ENCODE measurements at regions not wholly inside any gene's neighbourhood (a gene's known extent, or its start where the extent isn't known, plus 50 kb on each side); places are given as distances from the start of the nearest gene placed in this dataset.

DNA sequence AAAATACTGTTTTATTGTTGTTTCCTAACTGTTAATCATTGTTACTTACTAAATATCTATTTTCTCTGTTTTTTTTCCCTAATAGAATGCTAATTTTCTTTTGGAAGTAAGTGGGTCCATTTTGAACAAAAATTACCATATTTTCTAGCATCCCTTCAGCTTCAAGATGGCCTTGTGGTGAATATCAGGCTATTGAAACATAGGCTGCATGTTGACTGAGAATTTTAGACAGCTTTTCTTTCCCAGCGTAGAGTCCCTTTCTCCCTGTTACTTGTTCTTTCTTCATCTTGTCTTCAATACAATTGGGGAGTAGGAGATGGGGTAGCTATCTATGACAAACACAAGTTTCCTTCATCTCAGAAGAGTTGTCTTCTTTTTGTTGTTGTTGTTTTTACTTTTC, 397.0 kb downstream of the DOK5 start:
- Histone ChIP-seq H3K27ac (no peak overlapping the region), H3K27me3 (ENCODE audit: insufficient read depth, low read depth) (peaks cover 1% of the 10 kb centered on the region; the same call in 1 of the 2 replicates), H3K9me3 (ENCODE audit: insufficient read depth, low read depth) (no peaks in the 10 kb centered on the region), H4K20me1 (ENCODE audit: insufficient read depth) (0 out of 2 replicates have a peak, but pooled peaks cover 3% of the 10 kb centered on the region), H3K4me2 (no peak overlapping the region), H3K36me3 (ENCODE audit: low read depth) (no peaks in the 10 kb centered on the region), H3K4me3 (no peak overlapping the region), H2AFZ (no peak overlapping the region), H3K79me2 (ENCODE audit: low read depth) (no peaks in the 10 kb centered on the region), H3K9me2 (ENCODE audit: insufficient read depth) (no peaks in the 10 kb centered on the region), H3K4me1 (replicated peaks; ENCODE audit: insufficient read depth) (no peaks in the 10 kb centered on the region), H3F3A (ENCODE audit: insufficient read depth, low read depth) (no peaks in the 10 kb centered on the region)
- ChIA-PET CTCF (no interaction called here), POLR2A (ENCODE audit: unreplicated experiment) (no interaction called here)
- no peak for DNase-seq
- TF ChIP-seq EZH2 (IDR thresholded peaks at IDR 0.05; ENCODE audit: low read depth) = no peak
- no TSS peak for BruUV-seq (replicated peaks)
- intact Hi-C loops (cut with micrococcal nuclease; ENCODE audit: unreplicated experiment) = no loop called here

DNA sequence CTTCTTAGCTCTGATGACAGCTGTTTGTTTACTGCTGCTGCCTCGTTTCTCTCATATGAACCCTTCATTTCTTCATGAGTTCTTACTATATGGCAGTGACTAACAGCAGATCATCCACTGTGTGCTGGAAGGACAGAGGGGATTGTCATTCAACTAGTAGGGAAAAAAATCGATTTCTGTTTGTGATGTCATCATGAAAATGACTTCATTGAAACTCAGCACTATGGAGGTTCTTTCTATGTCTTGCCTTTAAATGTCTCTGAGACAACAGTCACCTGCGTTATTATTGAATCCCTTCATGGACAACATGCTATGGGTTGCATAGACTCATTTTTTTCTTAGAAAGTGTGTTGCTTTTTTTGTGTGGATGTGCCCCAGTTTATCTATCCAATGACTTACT, 394.4 kb downstream of the DOK5 start:
- no peaks in the 10 kb centered on the region for H3K36me3 ChIP-seq (ENCODE audit: low read depth)
- no peaks in the 10 kb centered on the region for H3F3A ChIP-seq (ENCODE audit: insufficient read depth, low read depth)
- CTCF ChIA-PET = no interaction called here
- H4K20me1 ChIP-seq (ENCODE audit: insufficient read depth) = 0 out of 2 replicates have a peak, but pooled peaks cover 3% of the 10 kb centered on the region
- TF ChIP-seq, protein P1, sequence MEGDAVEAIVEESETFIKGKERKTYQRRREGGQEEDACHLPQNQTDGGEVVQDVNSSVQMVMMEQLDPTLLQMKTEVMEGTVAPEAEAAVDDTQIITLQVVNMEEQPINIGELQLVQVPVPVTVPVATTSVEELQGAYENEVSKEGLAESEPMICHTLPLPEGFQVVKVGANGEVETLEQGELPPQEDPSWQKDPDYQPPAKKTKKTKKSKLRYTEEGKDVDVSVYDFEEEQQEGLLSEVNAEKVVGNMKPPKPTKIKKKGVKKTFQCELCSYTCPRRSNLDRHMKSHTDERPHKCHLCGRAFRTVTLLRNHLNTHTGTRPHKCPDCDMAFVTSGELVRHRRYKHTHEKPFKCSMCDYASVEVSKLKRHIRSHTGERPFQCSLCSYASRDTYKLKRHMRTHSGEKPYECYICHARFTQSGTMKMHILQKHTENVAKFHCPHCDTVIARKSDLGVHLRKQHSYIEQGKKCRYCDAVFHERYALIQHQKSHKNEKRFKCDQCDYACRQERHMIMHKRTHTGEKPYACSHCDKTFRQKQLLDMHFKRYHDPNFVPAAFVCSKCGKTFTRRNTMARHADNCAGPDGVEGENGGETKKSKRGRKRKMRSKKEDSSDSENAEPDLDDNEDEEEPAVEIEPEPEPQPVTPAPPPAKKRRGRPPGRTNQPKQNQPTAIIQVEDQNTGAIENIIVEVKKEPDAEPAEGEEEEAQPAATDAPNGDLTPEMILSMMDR (conservative IDR thresholded peaks at IDR 0.05) = no peak
- no peak for TF ChIP-seq EZH2 (IDR thresholded peaks at IDR 0.05; ENCODE audit: low read depth)
- no peak overlapping the region for H3K27ac ChIP-seq
- no TSS peak for BruUV-seq (replicated peaks)
- H3K27me3 ChIP-seq (ENCODE audit: insufficient read depth, low read depth) = no peaks in the 10 kb centered on the region
- H2AFZ ChIP-seq = no peak overlapping the region
- H3K4me1 ChIP-seq (replicated peaks; ENCODE audit: insufficient read depth) = no peaks in the 10 kb centered on the region
- H3K79me2 ChIP-seq (ENCODE audit: low read depth) = no peaks in the 10 kb centered on the region
- H3K9me2 ChIP-seq (ENCODE audit: insufficient read depth) = no peaks in the 10 kb centered on the region
- DNase-seq = no peak
- no peaks in the 10 kb centered on the region for H3K9me3 ChIP-seq (ENCODE audit: insufficient read depth, low read depth)
- intact Hi-C loops (cut with micrococcal nuclease; ENCODE audit: unreplicated experiment) = no loop called here
- no peak overlapping the region for H3K4me2 ChIP-seq
- H3K4me3 ChIP-seq = no peak overlapping the region
- POLR2A ChIA-PET (ENCODE audit: unreplicated experiment) = no interaction called here

DNA sequence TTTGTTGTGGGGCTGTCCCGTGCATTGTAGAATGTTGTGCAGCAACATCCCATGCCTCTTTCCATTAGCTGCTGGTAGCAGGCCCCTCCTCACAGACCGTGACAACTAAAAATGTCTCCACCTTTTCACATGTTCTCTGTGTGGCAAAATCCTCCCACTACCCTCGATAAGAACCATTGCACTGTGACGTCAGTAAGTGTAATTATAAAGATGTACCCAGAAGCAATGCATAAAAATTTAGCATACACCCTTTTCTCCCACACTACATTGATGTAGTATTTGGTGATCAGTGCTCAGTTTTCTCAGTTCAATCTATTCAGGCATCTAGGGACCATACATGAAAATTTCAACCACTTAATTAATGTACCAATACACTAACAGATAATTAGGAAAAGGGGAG, 389.9 kb downstream of the DOK5 start:
- ChIA-PET POLR2A (ENCODE audit: unreplicated experiment) (no interaction called here), CTCF (no interaction called here)
- H2AFZ ChIP-seq = no peak overlapping the region
- H3K36me3 ChIP-seq (ENCODE audit: low read depth) = no peaks in the 10 kb centered on the region
- H4K20me1 ChIP-seq (ENCODE audit: insufficient read depth) = no peaks in the 10 kb centered on the region
- TF ChIP-seq, protein P1 (conservative IDR thresholded peaks at IDR 0.05) = no peak
- no peak for TF ChIP-seq EZH2 (IDR thresholded peaks at IDR 0.05; ENCODE audit: low read depth)
- H3K9me2 ChIP-seq (ENCODE audit: insufficient read depth) = no peaks in the 10 kb centered on the region
- H3K27ac ChIP-seq = no peak overlapping the region
- no peaks in the 10 kb centered on the region for H3K79me2 ChIP-seq (ENCODE audit: low read depth)
- H3F3A ChIP-seq (ENCODE audit: insufficient read depth, low read depth) = no peaks in the 10 kb centered on the region
- intact Hi-C loops (cut with micrococcal nuclease; ENCODE audit: unreplicated experiment) = no loop called here
- H3K4me1 ChIP-seq (replicated peaks; ENCODE audit: insufficient read depth) = no peaks in the 10 kb centered on the region
- H3K4me2 ChIP-seq = no peak overlapping the region
- 0 out of 2 replicates have a peak, but pooled peaks cover 8% of the 10 kb centered on the region for H3K27me3 ChIP-seq (ENCODE audit: insufficient read depth, low read depth)
- no peak for DNase-seq
- BruUV-seq (replicated peaks) = no TSS peak
- no peak overlapping the region for H3K4me3 ChIP-seq
- no peaks in the 10 kb centered on the region for H3K9me3 ChIP-seq (ENCODE audit: insufficient read depth, low read depth)

DNA sequence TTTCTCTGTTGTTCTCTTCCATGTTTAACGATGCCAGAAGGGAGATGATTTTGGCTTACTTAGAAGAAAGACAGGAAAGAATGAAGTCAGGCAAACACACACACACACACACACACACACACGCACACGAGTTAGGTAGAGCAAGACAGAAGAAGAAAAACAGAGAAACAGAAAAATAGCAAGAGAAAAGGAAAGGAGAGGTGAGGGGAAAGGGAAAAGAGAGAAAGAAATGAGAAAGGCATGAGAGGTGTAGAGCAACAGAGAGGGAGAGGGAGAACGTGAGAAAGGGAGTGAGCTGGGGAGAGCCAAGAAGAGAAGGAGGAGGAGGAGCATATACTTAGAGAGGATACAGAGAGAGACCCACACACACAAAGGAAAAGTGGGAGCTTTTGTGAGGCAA, 385.3 kb downstream of the DOK5 start:
- Histone ChIP-seq H4K20me1 (ENCODE audit: insufficient read depth) (no peaks in the 10 kb centered on the region), H3K9me3 (ENCODE audit: insufficient read depth, low read depth) (no peaks in the 10 kb centered on the region), H3K9me2 (ENCODE audit: insufficient read depth) (no peaks in the 10 kb centered on the region), H3K79me2 (ENCODE audit: low read depth) (no peaks in the 10 kb centered on the region), H3K36me3 (ENCODE audit: low read depth) (no peaks in the 10 kb centered on the region), H3K4me2 (no peak overlapping the region), H3K27me3 (ENCODE audit: insufficient read depth, low read depth) (0 out of 2 replicates have a peak, but pooled peaks cover 8% of the 10 kb centered on the region), H3K4me1 (replicated peaks; ENCODE audit: insufficient read depth) (no peaks in the 10 kb centered on the region), H3K27ac (no peak overlapping the region), H2AFZ (no peak overlapping the region), H3K4me3 (no peak overlapping the region), H3F3A (ENCODE audit: insufficient read depth, low read depth) (no peaks in the 10 kb centered on the region)
- POLR2A ChIA-PET (ENCODE audit: unreplicated experiment) = no interaction called here
- CTCF ChIA-PET = no interaction called here
- DNase-seq = no peak
- intact Hi-C loops (cut with micrococcal nuclease; ENCODE audit: unreplicated experiment) = no loop called here
- TF ChIP-seq EZH2 (IDR thresholded peaks at IDR 0.05; ENCODE audit: low read depth) = no peak
- TF ChIP-seq, protein P1 (conservative IDR thresholded peaks at IDR 0.05) = no peak
- BruUV-seq (replicated peaks) = no TSS peak

Measured in PC-9 (cell line).